Neural cell (in vitro differentiated cells): ENCODE measurements at regions not wholly inside any gene's neighbourhood (a gene's known extent, or its start where the extent isn't known, plus 50 kb on each side); places are given as distances from the start of the nearest gene placed in this dataset.

Source experiments
- H2AFZ ChIP-seq: fragments of 200-600, 300-800 bp; sonication (generic), shearing (Covaris generic); 2 replicates; pipeline ENCODE4 v1.6.0; 2014; ENCODE audit warnings: low read depth, mild to moderate bottlenecking, antibody characterized with exemption, low read length, moderate library complexity
- H3F3A ChIP-seq: fragments of 200-600 bp; shearing (Covaris generic); 2 replicates; pipeline ENCODE4 v1.6.1; 2016; ENCODE audit warnings: mild to moderate bottlenecking, moderate library complexity, mixed read lengths, antibody characterized with exemption, low read length; ENCODE audit not compliant: insufficient read depth, poor library complexity, severe bottlenecking
- H3K27ac ChIP-seq: fragments of 200-600, 300-800 bp; sonication (generic), shearing (Covaris generic); 2 replicates; pipeline ENCODE4 v1.5.1; 2014; ENCODE audit warnings: mild to moderate bottlenecking, low read length, moderate library complexity
- H3K27me3 ChIP-seq: fragments of 300-800, 200-600 bp; sonication (generic), shearing (Covaris generic); 2 replicates; pipeline ENCODE4 v1.6.0; 2014; ENCODE audit warnings: mild to moderate bottlenecking, low read depth, low read length, moderate library complexity; ENCODE audit not compliant: insufficient read depth
- H3K36me3 ChIP-seq: fragments of 300-800, 200-600 bp; sonication (generic), shearing (Covaris generic); 2 replicates; pipeline ENCODE4 v1.5.1; 2014; ENCODE audit warnings: mild to moderate bottlenecking, antibody characterized with exemption, low read length, moderate library complexity; ENCODE audit not compliant: insufficient read depth
- H3K4me2 ChIP-seq: fragments of 300-800, 200-600 bp; sonication (generic), shearing (Covaris generic); 2 replicates; pipeline ENCODE4 v1.6.0; 2014; ENCODE audit warnings: mild to moderate bottlenecking, low read length
- H3K4me3 ChIP-seq: fragments of 300-800, 200-600 bp; sonication (generic), shearing (Covaris generic); 2 replicates; pipeline ENCODE4 v1.5.1; 2014; ENCODE audit warnings: mild to moderate bottlenecking, low read length, moderate library complexity
- H3K79me2 ChIP-seq: fragments of 200-600 bp; shearing (Covaris generic); replicated peaks from 2 replicates; pipeline ENCODE4 v1.6.0; 2014; ENCODE audit warnings: mild to moderate bottlenecking, low read length, moderate library complexity; ENCODE audit not compliant: insufficient read depth
- H3K9ac ChIP-seq: fragments of 300-800, 200-600 bp; sonication (generic), shearing (Covaris generic); 2 replicates; pipeline ENCODE4 v1.6.1; 2016; ENCODE audit warnings: mild to moderate bottlenecking, low read length, mixed read lengths
- H3K9me2 ChIP-seq: fragments of 200-600 bp; shearing (Covaris generic); 2 replicates; pipeline ENCODE4 v1.6.1; 2016; ENCODE audit warnings: mild to moderate bottlenecking, low read length, mixed read lengths; ENCODE audit not compliant: insufficient read depth
- H3K9me3 ChIP-seq: fragments of 200-600, 300-800 bp; sonication (generic), shearing (Covaris generic); 2 replicates; pipeline ENCODE4 v1.6.1; 2016; ENCODE audit warnings: mild to moderate bottlenecking, mixed run types, low read length, moderate library complexity, mixed read lengths
- H4K20me1 ChIP-seq: fragments of 200-600 bp; shearing (Covaris generic); 2 replicates; pipeline ENCODE4 v1.6.1; 2016; ENCODE audit warnings: mild to moderate bottlenecking, mixed run types; ENCODE audit not compliant: insufficient read depth
- CTCF ChIP-seq: fragments of 450-650 bp; IDR thresholded peaks from 2 replicates; pipeline ENCODE4 v1.5.1; 2014; ENCODE audit warnings: antibody characterized with exemption, mild to moderate bottlenecking, moderate library complexity; ENCODE audit not compliant: poor library complexity, severe bottlenecking
- EP300 ChIP-seq: fragments of 450-650 bp; conservative IDR thresholded peaks from 2 replicates; pipeline ENCODE4 v1.6.1; 2014; ENCODE audit warnings: antibody characterized with exemption, mild to moderate bottlenecking, moderate library complexity; ENCODE audit not compliant: poor library complexity, severe bottlenecking
- EZH2 ChIP-seq: fragments of 200-600, 300-800 bp; shearing (Covaris generic), sonication (generic); IDR thresholded peaks from 2 replicates; pipeline ENCODE4 v1.6.1; 2014; ENCODE audit warnings: antibody characterized with exemption, low read length, borderline replicate concordance, mild to moderate bottlenecking; ENCODE audit not compliant: insufficient read depth, poor library complexity, severe bottlenecking
- MXI1 ChIP-seq: fragments of 450-650 bp; conservative IDR thresholded peaks from 2 replicates; pipeline ENCODE4 v1.6.1; 2014; ENCODE audit warnings: antibody characterized with exemption, mild to moderate bottlenecking; ENCODE audit not compliant: poor library complexity, severe bottlenecking
- POLR2AphosphoS5 ChIP-seq: IDR thresholded peaks from 2 replicates; pipeline ENCODE4 v1.6.1; 2012
- RAD21 ChIP-seq: fragments of 450-650 bp; conservative IDR thresholded peaks from 2 replicates; pipeline ENCODE4 v1.6.1; 2014; ENCODE audit warnings: antibody characterized with exemption, mild to moderate bottlenecking, moderate library complexity
- SMC3 ChIP-seq: fragments of 450-650 bp; conservative IDR thresholded peaks from 2 replicates; pipeline ENCODE4 v1.6.1; 2014; ENCODE audit warnings: antibody characterized with exemption, mild to moderate bottlenecking, moderate library complexity; ENCODE audit not compliant: poor library complexity
- TAF1 ChIP-seq: IDR thresholded peaks from 2 replicates; pipeline ENCODE4 v1.6.1; 2012; ENCODE audit warnings: low read depth
- small RNA-seq, 3 experiments: library from RNA; depleted of rRNA; stranded (forward); fragments of <200 nt; gene quantifications; one replicate each; pipeline ENCODE3, GENCODE V24; 2012
- TF ChIP-seq, protein P1 (sequence below): IDR thresholded peaks from 2 replicates; pipeline ENCODE4 v1.6.1; 2012; ENCODE audit warnings: borderline replicate concordance

DNA sequence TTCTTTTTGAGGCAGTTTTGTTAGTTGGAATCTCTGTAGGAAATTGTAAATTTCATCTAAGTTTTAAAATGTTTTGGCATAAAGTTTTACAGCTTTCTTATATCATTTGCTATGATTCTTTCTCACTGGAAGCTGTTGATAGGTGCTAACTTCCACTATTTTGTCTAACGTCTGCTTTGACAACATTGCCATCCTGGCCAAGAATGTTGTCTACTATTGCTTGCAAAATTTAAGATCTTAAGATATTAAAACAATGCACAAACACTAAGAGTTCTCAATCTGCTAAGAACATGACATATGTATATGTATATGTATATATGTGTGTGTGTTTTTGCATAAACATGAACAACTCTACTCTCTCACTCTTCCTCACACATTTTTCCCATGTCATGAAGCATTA, 64.1 kb upstream of the MDGA2 start:
- Histone ChIP-seq H3F3A (no peaks in the 10 kb centered on the region), H4K20me1 (no peaks in the 10 kb centered on the region), H3K4me2 (no peak overlapping the region)

GRCh38 chr14:47730296-47730695, 54.9 kb upstream of the MDGA2 start:
- Histone ChIP-seq H3K79me2 (no peaks in the 10 kb centered on the region), H3K9me3 (no peaks in the 10 kb centered on the region), H3K27me3 (no peaks in the 10 kb centered on the region), H4K20me1 (no peaks in the 10 kb centered on the region), H3K4me2 (no peak overlapping the region), H2AFZ (no peak overlapping the region), H3K9ac (no peak overlapping the region), H3K36me3 (no peaks in the 10 kb centered on the region), H3K9me2 (no peaks in the 10 kb centered on the region), H3K4me3 (no peak overlapping the region), H3K27ac (no peak overlapping the region), H3F3A (peaks cover 6% of the 10 kb centered on the region)
- peak; percentile 56 for TF ChIP-seq EP300
- TF ChIP-seq RAD21, result no peak
- TF ChIP-seq, protein P1, sequence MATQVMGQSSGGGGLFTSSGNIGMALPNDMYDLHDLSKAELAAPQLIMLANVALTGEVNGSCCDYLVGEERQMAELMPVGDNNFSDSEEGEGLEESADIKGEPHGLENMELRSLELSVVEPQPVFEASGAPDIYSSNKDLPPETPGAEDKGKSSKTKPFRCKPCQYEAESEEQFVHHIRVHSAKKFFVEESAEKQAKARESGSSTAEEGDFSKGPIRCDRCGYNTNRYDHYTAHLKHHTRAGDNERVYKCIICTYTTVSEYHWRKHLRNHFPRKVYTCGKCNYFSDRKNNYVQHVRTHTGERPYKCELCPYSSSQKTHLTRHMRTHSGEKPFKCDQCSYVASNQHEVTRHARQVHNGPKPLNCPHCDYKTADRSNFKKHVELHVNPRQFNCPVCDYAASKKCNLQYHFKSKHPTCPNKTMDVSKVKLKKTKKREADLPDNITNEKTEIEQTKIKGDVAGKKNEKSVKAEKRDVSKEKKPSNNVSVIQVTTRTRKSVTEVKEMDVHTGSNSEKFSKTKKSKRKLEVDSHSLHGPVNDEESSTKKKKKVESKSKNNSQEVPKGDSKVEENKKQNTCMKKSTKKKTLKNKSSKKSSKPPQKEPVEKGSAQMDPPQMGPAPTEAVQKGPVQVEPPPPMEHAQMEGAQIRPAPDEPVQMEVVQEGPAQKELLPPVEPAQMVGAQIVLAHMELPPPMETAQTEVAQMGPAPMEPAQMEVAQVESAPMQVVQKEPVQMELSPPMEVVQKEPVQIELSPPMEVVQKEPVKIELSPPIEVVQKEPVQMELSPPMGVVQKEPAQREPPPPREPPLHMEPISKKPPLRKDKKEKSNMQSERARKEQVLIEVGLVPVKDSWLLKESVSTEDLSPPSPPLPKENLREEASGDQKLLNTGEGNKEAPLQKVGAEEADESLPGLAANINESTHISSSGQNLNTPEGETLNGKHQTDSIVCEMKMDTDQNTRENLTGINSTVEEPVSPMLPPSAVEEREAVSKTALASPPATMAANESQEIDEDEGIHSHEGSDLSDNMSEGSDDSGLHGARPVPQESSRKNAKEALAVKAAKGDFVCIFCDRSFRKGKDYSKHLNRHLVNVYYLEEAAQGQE, result no peak
- TF ChIP-seq TAF1, result no peak

More for the DNA sequence above, 64.1 kb upstream of the MDGA2 start:
- TF ChIP-seq EP300 (no peak), SMC3 (no peak), POLR2AphosphoS5 (no peak), EZH2 (no peak), RAD21 (no peak), MXI1 (no peak), TAF1 (no peak), CTCF (no peak)
- TF ChIP-seq, protein P1, result no peak
- no peak overlapping the region for H3K4me3 ChIP-seq
- no peak overlapping the region for H2AFZ ChIP-seq
- H3K27me3 ChIP-seq, result no peaks in the 10 kb centered on the region
- H3K36me3 ChIP-seq, result no peaks in the 10 kb centered on the region
- H3K9ac ChIP-seq, result no peak overlapping the region
- no peaks in the 10 kb centered on the region for H3K9me2 ChIP-seq
- H3K27ac ChIP-seq, result no peak overlapping the region
- no peaks in the 10 kb centered on the region for H3K79me2 ChIP-seq
- no peaks in the 10 kb centered on the region for H3K9me3 ChIP-seq

Small RNAs in the stretch of these regions (small RNA-seq; reads per million reads assigned to genes)
- gene AL121576.1, result 0 reads per million in 3 experiments
- gene AL512360.1, result 0 reads per million in 3 experiments
- gene MIR548Y, result 0 reads per million in 3 experiments
- gene RNU6-297P, result 0 to 0.08 (median 0) reads per million in 3 experiments
